GM12891 (cell line): ENCODE measurements at regions not wholly inside any gene's neighbourhood (a gene's known extent, or its start where the extent isn't known, plus 50 kb on each side); places are given as distances from the start of the nearest gene placed in this dataset.

Experiments used
- PAX5 ChIP-seq: IDR thresholded peaks from 2 replicates; pipeline ENCODE4 v1.6.1; 2011; ENCODE audit warnings: low read length, moderate library complexity, mild to moderate bottlenecking; ENCODE audit not compliant: insufficient read depth, severe bottlenecking
- POLR2A ChIP-seq: IDR thresholded peaks from 2 replicates; pipeline ENCODE4 v1.6.1; 2011; ENCODE audit warnings: low read depth, low read length, control low read depth
- POLR2AphosphoS5 ChIP-seq: IDR thresholded peaks from 2 replicates; pipeline ENCODE4 v1.6.1; 2011; ENCODE audit warnings: low read depth, low read length, control low read depth
- SPI1 ChIP-seq: IDR thresholded peaks from 2 replicates; pipeline ENCODE4 v1.6.1; 2011; ENCODE audit warnings: low read depth, low read length, control low read depth
- TAF1 ChIP-seq: IDR thresholded peaks from 2 replicates; pipeline ENCODE4 v1.6.1; 2011; ENCODE audit warnings: low read depth, low read length, control low read depth

- TF ChIP-seq POLR2AphosphoS5: no peak
- TF ChIP-seq TAF1: no peak
- TF ChIP-seq SPI1: no peak
- no peak for TF ChIP-seq POLR2A
- TF ChIP-seq PAX5: no peak
Observed at GRCh38 chr12:111181143-111181726, 187.7 kb downstream of the PHETA1 start.
